GM21367 (cell line): ENCODE measurements at regions not wholly inside any gene's neighbourhood (a gene's known extent, or its start where the extent isn't known, plus 50 kb on each side); places are given as distances from the start of the nearest gene placed in this dataset.

Experiments used
- ATAC-seq: cut with Tn5 transposase; IDR thresholded peaks from one replicate; pipeline ENCODE4 v1.9.1; 2021; ENCODE audit not compliant: unreplicated experiment

DNA sequence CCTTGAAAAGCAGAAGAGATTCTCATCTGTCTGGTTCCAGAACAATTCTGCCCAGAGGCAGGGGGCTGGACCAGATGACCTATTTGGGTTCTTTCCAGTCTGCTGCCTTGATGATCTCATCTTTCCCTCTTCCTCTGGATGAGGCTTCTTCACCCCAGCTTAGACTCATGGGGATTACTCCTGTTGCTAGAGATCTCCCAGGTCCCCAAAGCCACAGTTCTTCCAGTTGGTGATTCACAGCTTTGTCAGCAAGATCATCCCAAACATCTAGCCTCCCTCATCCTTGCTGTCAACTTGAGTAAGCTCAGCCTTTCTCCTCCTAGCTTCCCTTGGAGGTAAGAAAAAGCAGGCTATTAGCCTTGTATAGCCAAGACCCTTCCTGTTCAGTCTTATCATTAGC, 64.2 kb upstream of the PJA1 start:
- no peak for ATAC-seq

DNA sequence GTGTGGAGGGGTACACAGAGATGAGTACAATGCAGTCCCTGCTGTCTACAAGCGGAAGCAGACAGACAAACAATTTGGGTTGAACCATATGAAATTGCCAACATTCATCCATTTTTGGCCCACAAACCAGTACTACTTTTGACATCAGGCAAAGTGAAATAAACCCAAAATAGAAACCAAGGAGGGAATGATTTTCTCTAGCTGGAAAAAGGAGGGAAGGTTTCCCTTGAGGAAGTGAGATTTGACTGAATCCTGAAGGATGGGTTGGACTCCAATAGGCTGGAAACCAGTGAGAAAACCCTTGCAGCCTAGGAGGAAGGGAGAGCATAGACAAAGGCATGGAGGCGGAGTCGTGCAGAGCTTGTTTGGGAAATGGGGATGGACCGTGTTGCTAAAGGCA, 63.5 kb upstream of the PJA1 start:
- no peak for ATAC-seq

- ATAC-seq, result no peak
These were observed 61.4 kb upstream of the PJA1 start for GRCh38 chrX:69226459-69227158.

- no peak for ATAC-seq
These were observed 57.1 kb upstream of the PJA1 start for GRCh38 chrX:69222103-69223090.

- no peak for ATAC-seq
These were observed 56.2 kb upstream of the PJA1 start for GRCh38 chrX:69221239-69222102.

DNA sequence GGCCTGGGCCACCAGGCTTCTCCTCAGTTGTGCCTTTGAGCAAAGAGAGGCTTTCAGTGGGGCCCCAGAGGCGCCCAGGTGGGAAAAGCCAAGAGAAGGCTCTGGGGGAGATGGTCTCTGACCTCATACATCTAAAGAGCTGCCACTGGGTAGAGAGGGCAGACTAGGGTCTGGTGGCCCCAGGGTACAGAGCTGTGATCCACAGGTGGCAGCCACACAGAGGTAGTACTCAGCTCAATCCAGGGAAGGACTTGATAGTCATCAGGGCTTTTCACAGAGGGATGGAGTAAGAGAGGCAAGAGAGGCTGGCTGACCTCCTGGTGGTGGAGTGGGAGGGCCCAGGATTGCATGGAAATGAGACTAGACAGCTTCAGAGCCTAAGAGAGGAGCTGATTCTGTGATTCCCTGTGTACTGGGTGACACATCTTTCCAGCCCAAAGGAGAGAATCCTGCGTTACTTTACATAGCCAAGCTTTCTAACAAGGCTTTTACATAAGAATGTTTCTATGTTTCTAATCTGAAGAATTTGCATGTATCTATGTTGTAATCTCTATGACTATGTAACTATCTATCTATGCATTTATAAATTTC, 53.2 kb upstream of the PJA1 start:
- ATAC-seq, result no peak

DNA sequence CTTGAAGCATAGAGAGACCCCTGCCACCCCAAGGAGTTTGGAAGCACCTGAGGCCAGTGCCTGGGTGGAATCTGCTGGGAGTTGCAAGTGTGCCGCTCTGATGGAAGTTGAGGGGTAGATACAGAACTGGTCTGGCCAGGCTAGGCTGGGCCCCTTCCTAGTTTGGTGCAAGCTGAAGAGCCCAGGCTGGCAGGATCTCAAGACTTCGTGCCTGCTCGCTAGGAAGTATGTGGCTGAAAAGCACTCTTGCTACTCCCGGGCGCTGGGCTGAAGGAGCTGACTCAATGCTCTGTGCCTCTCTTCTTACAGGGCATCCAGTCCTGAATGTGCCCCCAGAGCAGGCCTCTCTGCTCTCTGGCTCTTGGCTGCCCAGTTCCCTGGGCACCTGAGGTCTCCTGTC, 51.7 kb upstream of the PJA1 start:
- no peak for ATAC-seq

DNA sequence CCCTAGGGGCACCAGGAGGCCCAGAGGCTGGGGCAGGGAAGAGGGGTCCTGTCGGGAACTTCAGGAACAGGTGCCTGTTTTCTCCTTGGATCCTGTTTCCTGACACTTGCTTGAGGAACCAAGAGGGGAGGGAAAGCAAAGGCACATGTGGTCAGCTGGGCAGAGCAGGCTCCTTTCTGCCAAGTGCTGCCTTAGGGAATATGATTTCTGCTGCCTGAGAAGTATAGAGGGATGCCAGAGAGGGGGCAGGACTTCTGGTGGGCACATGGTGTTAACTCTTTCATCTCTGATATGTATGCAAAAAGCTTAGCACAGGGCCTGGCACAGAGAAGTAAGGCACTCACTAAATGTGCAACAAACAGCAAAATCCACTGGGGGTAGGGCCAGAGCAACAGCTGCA, 51.2 kb upstream of the PJA1 start:
- ATAC-seq, result no peak

DNA sequence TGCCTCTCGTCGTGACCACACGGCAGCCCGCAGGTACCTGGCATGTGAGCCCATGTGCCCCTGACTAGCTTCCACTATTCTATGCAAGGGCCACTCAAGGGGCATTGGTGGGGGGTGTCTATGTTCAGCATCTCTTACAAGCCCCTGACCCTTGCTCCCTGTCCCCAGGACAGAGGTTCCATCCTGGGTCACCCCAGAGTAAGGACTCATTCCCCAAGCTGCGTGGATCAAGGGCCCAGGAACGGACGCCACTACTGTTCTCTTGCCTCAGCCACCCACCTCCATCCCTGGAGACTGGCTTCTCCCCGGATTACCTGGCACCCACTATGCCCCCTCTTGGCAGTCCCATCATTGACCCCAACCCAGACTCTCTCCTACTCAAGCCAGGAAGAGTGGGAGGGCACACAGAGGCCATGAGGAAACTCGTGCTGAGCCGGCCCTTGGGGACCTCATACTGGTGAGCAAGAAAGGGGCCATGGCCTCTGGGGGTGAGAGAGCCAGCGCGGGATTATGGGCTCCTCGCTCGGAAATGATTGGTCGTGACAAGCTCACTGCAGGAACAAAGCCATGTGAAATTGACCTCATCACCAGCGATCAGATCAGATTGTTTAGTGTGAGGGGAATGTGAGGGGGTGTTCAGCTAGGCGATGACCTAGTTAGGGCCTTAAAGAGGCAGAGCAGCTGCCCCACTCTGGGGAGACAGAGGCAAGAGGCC, 50.1 kb upstream of the PJA1 start:
- ATAC-seq, result no peak
